Vagina (tissue), 2 donors: ENCODE measurements at regions not wholly inside any gene's neighbourhood (a gene's known extent, or its start where the extent isn't known, plus 50 kb on each side); places are given as distances from the start of the nearest gene placed in this dataset.

Source experiments
- DNase-seq, 2 donors: peaks; one replicate each; pipeline ENCODE4 v3.0.0-alpha.2; 2017; ENCODE audit errors: extremely low spot score in 2 of 2
- H3K27ac ChIP-seq: fragments of 200-600 bp; sonication (generic); one replicate; pipeline ENCODE4 v1.5.1; 2019
- H3K27me3 ChIP-seq: fragments of 200-600 bp; sonication (generic); one replicate; pipeline ENCODE4 v1.5.1; 2019
- H3K36me3 ChIP-seq, 2 donors: fragments of 200-600 bp; sonication (generic); one replicate each; pipeline ENCODE4 v1.5.1; 2017 to 2019
- H3K4me1 ChIP-seq: fragments of 200-600 bp; sonication (generic); one replicate; pipeline ENCODE4 v1.5.1; 2019
- H3K4me3 ChIP-seq, 2 donors: fragments of 200-600 bp; sonication (generic); 1 replicate in 1 of 2; 2 replicates in 1 of 2; pipeline ENCODE4 v1.5.1; 2016 to 2019
- H3K9me3 ChIP-seq: fragments of 200-600 bp; sonication (generic); one replicate; pipeline ENCODE4 v1.5.1; 2019
- POLR2A ChIP-seq, 2 donors: fragments of 450-650 bp; IDR thresholded peaks; one replicate each; pipeline ENCODE4 v1.6.1; 2017; ENCODE audit warnings: antibody characterized with exemption in 2 of 2, mild to moderate bottlenecking in 2 of 2, moderate library complexity in 2 of 2
- POLR2AphosphoS5 ChIP-seq, 2 donors: sonication (generic); formaldehyde crosslinking; IDR thresholded peaks; one replicate each; pipeline ENCODE4 v1.9.0; 2017; ENCODE audit warnings: antibody characterized with exemption in 2 of 2, mild to moderate bottlenecking in 2 of 2, low read depth in 1 of 2; ENCODE audit not compliant: insufficient read depth in 1 of 2
- intact Hi-C: fragments of 100-400 bp; cut with DNase I; formaldehyde crosslinking; loops from one replicate; pipeline ENCODE4 v1.15.1; 2023
- TF ChIP-seq, protein P1 (sequence below), 3 experiments: fragments of 450-650 bp in 2 of 3; fragments of 200-600 bp in 1 of 3; sonication (generic) in 1 of 3; IDR thresholded peaks; one replicate each; pipeline ENCODE4 v1.5.1; 2017 to 2019; ENCODE audit warnings: antibody characterized with exemption in 3 of 3, mild to moderate bottlenecking in 2 of 3, moderate library complexity in 2 of 3

DNA sequence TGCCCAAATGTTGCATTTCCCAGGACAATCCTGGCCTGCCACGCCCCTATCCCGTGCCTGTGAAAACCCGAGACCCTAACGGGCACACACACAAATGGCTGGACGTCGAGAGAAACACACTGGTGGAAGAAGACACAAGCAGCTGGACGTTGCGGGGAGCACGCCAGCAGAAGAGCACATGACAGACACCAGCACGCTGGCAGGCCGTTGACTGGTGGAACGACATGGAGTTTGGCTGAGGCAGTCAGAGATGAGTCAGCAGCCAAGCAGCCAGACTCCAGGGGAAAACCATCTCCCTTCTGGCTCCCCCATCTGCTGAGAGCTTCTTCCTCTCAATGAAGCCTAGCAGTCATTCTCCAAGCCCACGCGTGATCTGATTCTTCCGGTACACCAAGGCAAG lies 606.7 kb upstream of the LRRC4C start:
- no peak overlapping the region for H3K4me3 ChIP-seq
- intact Hi-C loops: no loop called here
- H3K4me1 ChIP-seq: no peaks in the 10 kb centered on the region
- DNase-seq: no peak
- H3K9me3 ChIP-seq: no peaks in the 10 kb centered on the region
- no peaks in the 10 kb centered on the region for H3K27me3 ChIP-seq
- H3K27ac ChIP-seq: no peak overlapping the region
- no peaks in the 10 kb centered on the region for H3K36me3 ChIP-seq
- TF ChIP-seq POLR2A (IDR thresholded peaks at IDR 0.05): no peak
- no peak for TF ChIP-seq POLR2AphosphoS5 (IDR thresholded peaks at IDR 0.05; ENCODE audit: insufficient read depth in 1 of 2, low read depth in 1 of 2)
- TF ChIP-seq, protein P1, sequence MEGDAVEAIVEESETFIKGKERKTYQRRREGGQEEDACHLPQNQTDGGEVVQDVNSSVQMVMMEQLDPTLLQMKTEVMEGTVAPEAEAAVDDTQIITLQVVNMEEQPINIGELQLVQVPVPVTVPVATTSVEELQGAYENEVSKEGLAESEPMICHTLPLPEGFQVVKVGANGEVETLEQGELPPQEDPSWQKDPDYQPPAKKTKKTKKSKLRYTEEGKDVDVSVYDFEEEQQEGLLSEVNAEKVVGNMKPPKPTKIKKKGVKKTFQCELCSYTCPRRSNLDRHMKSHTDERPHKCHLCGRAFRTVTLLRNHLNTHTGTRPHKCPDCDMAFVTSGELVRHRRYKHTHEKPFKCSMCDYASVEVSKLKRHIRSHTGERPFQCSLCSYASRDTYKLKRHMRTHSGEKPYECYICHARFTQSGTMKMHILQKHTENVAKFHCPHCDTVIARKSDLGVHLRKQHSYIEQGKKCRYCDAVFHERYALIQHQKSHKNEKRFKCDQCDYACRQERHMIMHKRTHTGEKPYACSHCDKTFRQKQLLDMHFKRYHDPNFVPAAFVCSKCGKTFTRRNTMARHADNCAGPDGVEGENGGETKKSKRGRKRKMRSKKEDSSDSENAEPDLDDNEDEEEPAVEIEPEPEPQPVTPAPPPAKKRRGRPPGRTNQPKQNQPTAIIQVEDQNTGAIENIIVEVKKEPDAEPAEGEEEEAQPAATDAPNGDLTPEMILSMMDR (IDR thresholded peaks at IDR 0.05): no peak

- Histone ChIP-seq H3K9me3 (no peaks in the 10 kb centered on the region), H3K4me3 (no peak overlapping the region), H3K27ac (no peak overlapping the region), H3K36me3 (no peaks in the 10 kb centered on the region), H3K4me1 (no peaks in the 10 kb centered on the region), H3K27me3 (no peaks in the 10 kb centered on the region)
- intact Hi-C loops: no loop called here
- TF ChIP-seq, protein P1 (IDR thresholded peaks at IDR 0.05): no peak
- TF ChIP-seq POLR2A (IDR thresholded peaks at IDR 0.05) (no peak), POLR2AphosphoS5 (IDR thresholded peaks at IDR 0.05; ENCODE audit: insufficient read depth in 1 of 2, low read depth in 1 of 2) (no peak)
- no peak for DNase-seq
Observed at GRCh38 chr11:42074306-42074705, 614.9 kb upstream of the LRRC4C start.

DNA sequence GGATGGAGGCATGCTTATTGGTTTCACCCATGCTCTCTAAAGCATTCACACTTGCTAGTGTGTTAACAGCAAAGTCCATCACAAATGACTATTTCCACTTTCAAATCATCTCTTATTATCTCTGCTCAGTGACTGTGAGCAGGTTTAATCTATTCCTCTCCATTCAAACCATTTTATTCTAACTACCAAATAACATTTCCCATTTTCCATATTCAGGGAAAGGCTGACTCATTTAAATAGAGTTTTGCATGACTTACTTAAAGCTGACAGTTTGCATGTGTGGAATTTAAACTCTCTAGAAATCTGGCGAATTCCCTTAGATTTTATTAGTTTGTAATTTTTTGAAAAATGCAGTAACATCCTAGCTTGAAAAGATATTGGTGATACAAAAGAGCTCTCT lies 615.7 kb upstream of the LRRC4C start:
- Histone ChIP-seq H3K27ac (no peak overlapping the region), H3K36me3 (no peaks in the 10 kb centered on the region), H3K4me1 (no peaks in the 10 kb centered on the region), H3K9me3 (no peaks in the 10 kb centered on the region), H3K27me3 (no peaks in the 10 kb centered on the region), H3K4me3 (no peak overlapping the region)
- intact Hi-C loops: no loop called here
- no peak for DNase-seq
- TF ChIP-seq, protein P1 (IDR thresholded peaks at IDR 0.05): no peak
- TF ChIP-seq POLR2A (IDR thresholded peaks at IDR 0.05) (no peak), POLR2AphosphoS5 (IDR thresholded peaks at IDR 0.05; ENCODE audit: insufficient read depth in 1 of 2, low read depth in 1 of 2) (no peak)

GRCh38 chr11:42077794-42078193 lies 618.3 kb upstream of the LRRC4C start:
- TF ChIP-seq, protein P1 (IDR thresholded peaks at IDR 0.05): no peak
- TF ChIP-seq POLR2A (IDR thresholded peaks at IDR 0.05): no peak
- TF ChIP-seq POLR2AphosphoS5 (IDR thresholded peaks at IDR 0.05; ENCODE audit: insufficient read depth in 1 of 2, low read depth in 1 of 2): no peak
- DNase-seq: no peak
- no peak overlapping the region for H3K4me3 ChIP-seq
- H3K36me3 ChIP-seq: no peaks in the 10 kb centered on the region
- H3K9me3 ChIP-seq: no peaks in the 10 kb centered on the region
- intact Hi-C loops: no loop called here
- H3K27ac ChIP-seq: no peak overlapping the region
- no peaks in the 10 kb centered on the region for H3K4me1 ChIP-seq
- no peaks in the 10 kb centered on the region for H3K27me3 ChIP-seq

- Histone ChIP-seq H3K27ac (no peak overlapping the region), H3K4me3 (no peak overlapping the region), H3K36me3 (no peaks in the 10 kb centered on the region), H3K27me3 (no peaks in the 10 kb centered on the region), H3K9me3 (no peaks in the 10 kb centered on the region), H3K4me1 (no peaks in the 10 kb centered on the region)
- no peak for DNase-seq
- TF ChIP-seq POLR2A (IDR thresholded peaks at IDR 0.05) (no peak), POLR2AphosphoS5 (IDR thresholded peaks at IDR 0.05; ENCODE audit: insufficient read depth in 1 of 2, low read depth in 1 of 2) (no peak)
- TF ChIP-seq, protein P1 (IDR thresholded peaks at IDR 0.05): no peak
- intact Hi-C loops: no loop called here
Observed at GRCh38 chr11:42085736-42086135, 626.3 kb upstream of the LRRC4C start.
